ENCODE measurements at regions not wholly inside any gene's neighbourhood (a gene's known extent, or its start where the extent isn't known, plus 50 kb on each side); places are given as distances from the start of the nearest gene placed in this dataset.

GRCh38 chr6:94350833-94351232, 931.5 kb upstream of the EPHA7 start:
- TF ChIP-seq FOXJ3 (CRISPR knock-in tag; IDR thresholded peaks at IDR 0.05) = no peak
- no peak for TF ChIP-seq GABPA (IDR thresholded peaks at IDR 0.05; ENCODE audit: low read depth)
- TF ChIP-seq REST (IDR thresholded peaks at IDR 0.05; ENCODE audit: low read depth, low read length) = no peak
- TF ChIP-seq MXI1 (IDR thresholded peaks at IDR 0.05; ENCODE audit: low read depth, low read length) = no peak
- no peak for TF ChIP-seq CTCF (IDR thresholded peaks at IDR 0.05)
- no peak for TF ChIP-seq MAX (IDR thresholded peaks at IDR 0.05; ENCODE audit: low read depth)
- TF ChIP-seq SMC3 (IDR thresholded peaks at IDR 0.05; ENCODE audit: low read depth, low read length) = no peak
- TF ChIP-seq EP300 (IDR thresholded peaks at IDR 0.05; ENCODE audit: borderline replicate concordance in 1 of 2, low read depth in 1 of 2, low read length in 1 of 2) = no peak

Measured in SK-N-SH (cell line).